Mucosa of descending colon (tissue), 3 donors: ENCODE measurements at regions not wholly inside any gene's neighbourhood (a gene's known extent, or its start where the extent isn't known, plus 50 kb on each side); places are given as distances from the start of the nearest gene placed in this dataset.

ENCODE experiments used
- ATAC-seq: fragments of 200-7000 bp; cut with Tn5 transposase; one replicate; pipeline ENCODE4 v1.9.1; 2020; ENCODE audit warnings: mild to moderate bottlenecking, moderate library complexity
- DNase-seq, 3 donors: peaks; one replicate each; pipeline ENCODE4 v3.0.0-alpha.2; 2020
- H3K36me3 ChIP-seq: fragments of 200-600 bp; one replicate; pipeline ENCODE4 v1.8.0; 2021; ENCODE audit warnings: low read depth, mild to moderate bottlenecking
- H3K4me1 ChIP-seq: fragments of 200-600 bp; one replicate; pipeline ENCODE4 v1.8.0; 2021; ENCODE audit warnings: low read depth, mild to moderate bottlenecking
- H3K4me3 ChIP-seq: fragments of 200-600 bp; one replicate; pipeline ENCODE4 v1.8.0; 2021; ENCODE audit warnings: mild to moderate bottlenecking
- H3K9me3 ChIP-seq: fragments of 200-600 bp; one replicate; pipeline ENCODE4 v1.8.0; 2021; ENCODE audit warnings: mild to moderate bottlenecking
- CTCF ChIP-seq: fragments of 200-600 bp; IDR thresholded peaks from one replicate; pipeline ENCODE4 v1.8.0; 2022; ENCODE audit warnings: antibody characterized with exemption, mild to moderate bottlenecking
- intact Hi-C, 2 donors: fragments of 100-400 bp; cut with DNase I in 1 of 2; cut with micrococcal nuclease in 1 of 2; formaldehyde crosslinking; loops; one replicate each; pipeline versions ENCODE4 v1.11.0 to v1.11.1; 2022; cut with DNase I, micrococcal nuclease
- donor health status: DM: no; HTN: no; CAD: no; lungs with moderate emphysema.
- donor health status: DM: no; HTN: no; CAD: no.
- donor health status: DM: no; HTN: yes; CAD: no.

DNA sequence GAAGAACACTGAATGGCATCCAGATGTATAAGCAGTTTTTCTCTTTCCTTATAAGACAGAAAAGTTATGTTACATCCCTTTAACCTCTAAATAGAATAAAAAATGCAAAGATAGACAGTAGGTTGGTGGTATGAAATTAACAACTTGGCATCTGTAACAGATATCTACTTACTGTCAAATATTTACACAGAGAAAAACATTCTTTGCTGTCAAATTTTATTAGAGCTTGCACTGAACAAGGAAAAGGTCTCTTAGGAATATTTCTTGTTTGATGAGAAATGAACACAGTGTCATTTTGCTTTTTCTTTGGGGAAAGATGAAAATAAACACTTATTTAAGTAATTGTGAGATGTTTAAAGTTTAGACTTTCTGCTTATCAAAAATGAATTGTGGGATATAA, 65.6 kb upstream of the PCDH15 start:
- ATAC-seq (no peak), DNase-seq (no peak)
- TF ChIP-seq CTCF = no peak
- Histone ChIP-seq H3K4me1 (no peaks in the 10 kb centered on the region), H3K9me3 (no peaks in the 10 kb centered on the region), H3K4me3 (no peak overlapping the region), H3K36me3 (no peaks in the 10 kb centered on the region)
- intact Hi-C loops = no loop called here

DNA sequence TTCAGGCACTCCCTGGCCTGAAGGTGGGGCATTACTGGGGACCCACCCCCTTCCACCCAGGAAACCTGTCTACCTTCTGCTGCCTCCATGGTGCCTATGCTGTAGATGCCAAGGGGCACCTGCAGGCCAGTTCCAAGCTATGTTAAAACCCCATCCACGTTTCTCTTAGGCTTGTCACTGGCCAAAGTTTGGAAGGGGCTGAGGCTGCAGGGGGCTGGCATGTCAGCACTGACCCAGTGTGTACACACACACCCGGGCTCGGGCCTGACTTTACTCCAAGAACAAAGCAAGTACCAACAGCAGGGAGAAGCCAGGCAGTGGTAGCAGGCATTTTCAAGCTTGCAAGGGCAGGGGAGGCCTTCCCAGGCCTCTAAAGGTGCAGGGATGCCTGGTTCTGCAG, 53.8 kb upstream of the PCDH15 start:
- Histone ChIP-seq H3K4me1 (no peaks in the 10 kb centered on the region), H3K36me3 (no peaks in the 10 kb centered on the region), H3K9me3 (no peaks in the 10 kb centered on the region), H3K4me3 (no peak overlapping the region)
- no peak for TF ChIP-seq CTCF
- intact Hi-C loops = no loop called here
- ATAC-seq (no peak), DNase-seq (no peak)

DNA sequence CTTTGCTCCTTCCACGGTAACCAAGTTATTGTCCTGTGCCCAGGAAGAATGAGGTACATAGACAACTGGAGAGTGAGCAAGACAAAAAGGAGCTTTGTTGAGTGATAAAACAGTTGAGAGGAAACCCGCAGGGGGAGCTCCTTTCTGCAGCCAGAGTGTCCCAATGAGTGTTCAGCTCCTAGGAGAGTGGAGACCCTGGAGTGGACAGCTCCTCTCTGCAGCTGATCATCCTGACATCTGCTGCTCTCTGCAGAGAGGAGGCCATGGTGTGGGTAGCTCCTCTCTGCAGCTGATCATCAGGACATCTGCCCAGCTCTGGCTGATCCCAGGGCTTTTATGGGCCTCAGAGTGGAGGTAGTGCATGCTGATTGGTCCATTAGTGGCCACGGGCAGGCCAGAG, 53.4 kb upstream of the PCDH15 start:
- DNase-seq (no peak), ATAC-seq (no peak)
- H3K4me3 ChIP-seq = no peak overlapping the region
- no peaks in the 10 kb centered on the region for H3K36me3 ChIP-seq
- H3K4me1 ChIP-seq = no peaks in the 10 kb centered on the region
- no peak for TF ChIP-seq CTCF
- H3K9me3 ChIP-seq = no peaks in the 10 kb centered on the region
- intact Hi-C loops = no loop called here

DNA sequence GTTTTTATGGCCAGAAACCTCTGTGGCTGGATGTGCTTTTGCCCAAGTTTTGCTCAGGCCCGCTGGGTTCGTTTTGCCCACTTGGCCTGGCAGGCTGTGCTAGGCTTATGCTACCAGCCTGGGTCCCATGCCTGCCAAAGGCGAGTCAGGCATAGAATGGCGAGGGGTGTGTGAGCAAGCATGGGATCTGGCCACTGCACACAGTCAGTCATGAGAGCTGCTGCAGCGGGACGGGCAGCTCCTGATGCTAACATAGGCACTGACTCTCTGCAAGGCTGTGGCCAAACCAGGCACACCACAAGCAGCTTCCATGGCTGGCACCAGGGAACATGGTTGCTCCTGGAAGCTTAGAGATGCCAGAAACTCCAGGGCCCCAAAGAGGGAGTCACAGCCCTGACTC, 52.9 kb upstream of the PCDH15 start:
- intact Hi-C loops = no loop called here
- no peak for ATAC-seq
- no peaks in the 10 kb centered on the region for H3K36me3 ChIP-seq
- no peaks in the 10 kb centered on the region for H3K9me3 ChIP-seq
- H3K4me1 ChIP-seq = no peaks in the 10 kb centered on the region
- no peak for DNase-seq
- H3K4me3 ChIP-seq = no peak overlapping the region
- no peak for TF ChIP-seq CTCF
